ENCODE measurements at regions not wholly inside any gene's neighbourhood (a gene's known extent, or its start where the extent isn't known, plus 50 kb on each side); places are given as distances from the start of the nearest gene placed in this dataset.

DNA sequence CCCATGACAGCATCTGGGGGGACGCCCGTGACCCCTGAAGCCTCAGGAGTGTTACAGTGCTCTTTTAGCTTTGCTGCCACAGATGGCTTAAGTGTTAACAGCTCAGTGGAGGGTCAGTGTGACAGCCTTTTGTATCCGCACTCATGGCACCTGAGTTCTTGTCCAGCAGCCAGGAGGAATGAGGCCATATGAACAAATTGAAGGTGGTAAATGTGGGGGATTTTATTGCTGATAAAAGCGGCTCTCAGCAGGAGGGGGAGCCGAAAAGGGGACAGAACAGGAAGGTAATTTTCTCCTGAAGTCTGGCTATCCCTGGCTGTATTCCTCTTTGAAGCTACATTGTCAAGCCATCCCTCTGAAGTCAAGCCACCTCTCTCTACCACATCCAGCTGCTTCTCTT, 441.0 kb downstream of the RAPGEF2 start:
- no peaks in the 10 kb centered on the region for H3K27me3 ChIP-seq (ENCODE audit: control insufficient read depth, insufficient read depth, low read length)
- no peaks in the 10 kb centered on the region for H3K9me3 ChIP-seq (ENCODE audit: control insufficient read depth, insufficient read depth, low read depth, low read length)
- no peak overlapping the region for H3K27ac ChIP-seq (ENCODE audit: low read length)
- ChIA-PET CTCF (no interaction called here), POLR2A (no interaction called here)
- no peak for TF ChIP-seq REST (IDR thresholded peaks at IDR 0.05; ENCODE audit: insufficient read depth in 1 of 2, low read depth in 2 of 2, low read length in 1 of 2)
- TF ChIP-seq SIN3A (IDR thresholded peaks at IDR 0.05; ENCODE audit: borderline replicate concordance, insufficient read depth, low read depth, low read length) = no peak
- TF ChIP-seq TCF7L2 (IDR thresholded peaks at IDR 0.05; ENCODE audit: low read depth, low read length) = no peak
- TF ChIP-seq POLR2AphosphoS5 (IDR thresholded peaks at IDR 0.05; ENCODE audit: low read depth, low read length) = no peak
- TF ChIP-seq CTCF (IDR thresholded peaks at IDR 0.05) = no peak
- no peaks in the 10 kb centered on the region for H3K36me3 ChIP-seq (ENCODE audit: control insufficient read depth, insufficient read depth, low read length)
- no peaks in the 10 kb centered on the region for H3K4me1 ChIP-seq (ENCODE audit: control insufficient read depth, insufficient read depth, low read length)
- intact Hi-C loops (cut with micrococcal nuclease; ENCODE audit: unreplicated experiment) (no loop called here), in situ Hi-C loops (cut with HindIII; ENCODE audit: low pct_unique_long_range_greater_than_20kb, low sequenced_read_pairs) (no loop called here)
- DNase-seq (ENCODE audit: low read depth, low spot score) (no peak), ATAC-seq (no peak)
- no TSS peak for BruUV-seq (replicated peaks)
- H3K4me3 ChIP-seq (ENCODE audit: low read depth in 2 of 2, low read length in 2 of 2) = no peak overlapping the region

DNA sequence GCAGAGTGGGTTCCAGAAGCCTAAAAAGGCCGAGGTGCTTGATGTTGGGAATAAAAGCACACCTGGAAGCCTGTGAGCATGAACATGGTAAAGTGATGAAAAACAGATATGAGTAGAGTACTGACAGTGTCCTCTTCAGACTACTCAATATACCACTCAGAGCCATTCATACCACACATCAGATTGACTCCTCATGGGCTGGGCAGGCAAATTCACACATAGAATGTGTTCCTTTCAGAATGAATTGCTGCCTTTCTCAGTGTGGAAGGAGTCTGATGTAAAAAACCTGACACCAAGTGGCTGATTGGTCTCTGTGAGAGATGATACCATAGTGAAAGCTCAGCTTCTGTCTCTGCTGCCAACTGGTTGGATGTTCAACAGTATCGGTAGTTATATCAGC, 442.7 kb downstream of the RAPGEF2 start:
- Histone ChIP-seq H3K27ac (ENCODE audit: low read length) (no peak overlapping the region), H3K4me3 (ENCODE audit: low read depth in 2 of 2, low read length in 2 of 2) (no peak overlapping the region), H3K27me3 (ENCODE audit: control insufficient read depth, insufficient read depth, low read length) (no peaks in the 10 kb centered on the region), H3K36me3 (ENCODE audit: control insufficient read depth, insufficient read depth, low read length) (no peaks in the 10 kb centered on the region), H3K4me1 (ENCODE audit: control insufficient read depth, insufficient read depth, low read length) (no peaks in the 10 kb centered on the region), H3K9me3 (ENCODE audit: control insufficient read depth, insufficient read depth, low read depth, low read length) (no peaks in the 10 kb centered on the region)
- intact Hi-C loops (cut with micrococcal nuclease; ENCODE audit: unreplicated experiment) (no loop called here), in situ Hi-C loops (cut with HindIII; ENCODE audit: low pct_unique_long_range_greater_than_20kb, low sequenced_read_pairs) (no loop called here)
- no TSS peak for BruUV-seq (replicated peaks)
- CTCF ChIA-PET = no interaction called here
- no peak for ATAC-seq
- POLR2A ChIA-PET = no interaction called here
- TF ChIP-seq POLR2AphosphoS5 (IDR thresholded peaks at IDR 0.05; ENCODE audit: low read depth, low read length) (no peak), SIN3A (IDR thresholded peaks at IDR 0.05; ENCODE audit: borderline replicate concordance, insufficient read depth, low read depth, low read length) (no peak), REST (IDR thresholded peaks at IDR 0.05; ENCODE audit: insufficient read depth in 1 of 2, low read depth in 2 of 2, low read length in 1 of 2) (no peak), TCF7L2 (IDR thresholded peaks at IDR 0.05; ENCODE audit: low read depth, low read length) (no peak), CTCF (IDR thresholded peaks at IDR 0.05) (no peak)
- DNase-seq (ENCODE audit: low read depth, low spot score) = no peak

All from Panc1 (cell line).